Mammary epithelial cell (primary cell): ENCODE measurements at regions not wholly inside any gene's neighbourhood (a gene's known extent, or its start where the extent isn't known, plus 50 kb on each side); places are given as distances from the start of the nearest gene placed in this dataset.

ENCODE experiments used
- CTCF ChIP-seq, 2 donors: IDR thresholded peaks in 1 of 2; conservative IDR thresholded peaks in 1 of 2; 2 replicates each; pipeline ENCODE4 v1.5.1; 2011 to 2012; ENCODE audit warnings: inconsistent platforms in 2 of 2, low read length in 2 of 2, mild to moderate bottlenecking in 2 of 2, control low read depth in 1 of 2, low read depth in 1 of 2; ENCODE audit not compliant: insufficient read depth in 1 of 2; ENCODE audit errors: extremely low read depth in 1 of 2
- EZH2 ChIP-seq: IDR thresholded peaks from 2 replicates; pipeline ENCODE4 v1.6.1; 2012; ENCODE audit warnings: low read length, inconsistent platforms, borderline replicate concordance

- no peak for TF ChIP-seq EZH2
- no peak for TF ChIP-seq CTCF (conservative IDR thresholded peaks at IDR 0.05 in 1 of 2, IDR thresholded peaks at IDR 0.05 in 1 of 2; ENCODE audit: extremely low read depth in 1 of 2, insufficient read depth in 1 of 2, low read depth in 1 of 2, low read length in 2 of 2)
Measured at GRCh38 chr3:159674583-159674982, 314.1 kb upstream of the IL12A start.
